Prostate gland (tissue), 2 donors: ENCODE measurements at regions not wholly inside any gene's neighbourhood (a gene's known extent, or its start where the extent isn't known, plus 50 kb on each side); places are given as distances from the start of the nearest gene placed in this dataset.

Experiments used
- POLR2A ChIP-seq: fragments of 450-650 bp; IDR thresholded peaks from one replicate; pipeline ENCODE4 v1.6.1; 2016; ENCODE audit warnings: antibody characterized with exemption, mild to moderate bottlenecking
- TF ChIP-seq, protein P1 (sequence below), 4 experiments: fragments of 200-600 bp in 2 of 4; fragments of 450-650 bp in 2 of 4; sonication (generic) in 2 of 4; IDR thresholded peaks; 1 replicate in 3 of 4; 2 replicates in 1 of 4; pipeline ENCODE4 v1.5.1; 2016 to 2019; ENCODE audit warnings: antibody characterized with exemption in 4 of 4, mild to moderate bottlenecking in 2 of 4, moderate library complexity in 2 of 4

- TF ChIP-seq, protein P1, sequence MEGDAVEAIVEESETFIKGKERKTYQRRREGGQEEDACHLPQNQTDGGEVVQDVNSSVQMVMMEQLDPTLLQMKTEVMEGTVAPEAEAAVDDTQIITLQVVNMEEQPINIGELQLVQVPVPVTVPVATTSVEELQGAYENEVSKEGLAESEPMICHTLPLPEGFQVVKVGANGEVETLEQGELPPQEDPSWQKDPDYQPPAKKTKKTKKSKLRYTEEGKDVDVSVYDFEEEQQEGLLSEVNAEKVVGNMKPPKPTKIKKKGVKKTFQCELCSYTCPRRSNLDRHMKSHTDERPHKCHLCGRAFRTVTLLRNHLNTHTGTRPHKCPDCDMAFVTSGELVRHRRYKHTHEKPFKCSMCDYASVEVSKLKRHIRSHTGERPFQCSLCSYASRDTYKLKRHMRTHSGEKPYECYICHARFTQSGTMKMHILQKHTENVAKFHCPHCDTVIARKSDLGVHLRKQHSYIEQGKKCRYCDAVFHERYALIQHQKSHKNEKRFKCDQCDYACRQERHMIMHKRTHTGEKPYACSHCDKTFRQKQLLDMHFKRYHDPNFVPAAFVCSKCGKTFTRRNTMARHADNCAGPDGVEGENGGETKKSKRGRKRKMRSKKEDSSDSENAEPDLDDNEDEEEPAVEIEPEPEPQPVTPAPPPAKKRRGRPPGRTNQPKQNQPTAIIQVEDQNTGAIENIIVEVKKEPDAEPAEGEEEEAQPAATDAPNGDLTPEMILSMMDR (IDR thresholded peaks at IDR 0.05) = no peak
- TF ChIP-seq POLR2A = no peak
Measured at GRCh38 chr7:25770670-25771069, 381.3 kb upstream of the NFE2L3 start.
